ENCODE measurements at regions not wholly inside any gene's neighbourhood (a gene's known extent, or its start where the extent isn't known, plus 50 kb on each side); places are given as distances from the start of the nearest gene placed in this dataset.

DNA sequence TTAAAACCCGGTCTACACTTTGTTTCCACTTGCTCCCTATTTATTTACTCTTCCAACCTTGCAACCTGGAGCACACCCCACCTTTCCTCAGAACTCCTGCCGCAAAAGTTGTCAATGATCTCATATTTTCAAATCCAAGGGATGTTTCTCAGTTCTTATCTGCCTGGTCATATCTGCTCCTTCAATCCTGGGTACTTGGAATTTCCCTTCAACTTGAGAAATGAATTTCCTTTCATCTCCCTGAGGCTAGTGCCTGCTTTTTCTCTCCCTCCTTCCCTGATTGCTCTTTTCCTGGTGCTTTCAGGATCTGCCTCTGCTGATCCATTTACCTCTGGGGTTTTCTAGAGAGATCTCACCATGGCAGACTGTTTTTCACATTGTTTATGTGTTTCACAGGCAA, 154.8 kb upstream of the IRS2 start:
- TF ChIP-seq POLR2AphosphoS5 (IDR thresholded peaks at IDR 0.05) (no peak), POLR2A (IDR thresholded peaks at IDR 0.05) (no peak)
- TF ChIP-seq, protein P1, sequence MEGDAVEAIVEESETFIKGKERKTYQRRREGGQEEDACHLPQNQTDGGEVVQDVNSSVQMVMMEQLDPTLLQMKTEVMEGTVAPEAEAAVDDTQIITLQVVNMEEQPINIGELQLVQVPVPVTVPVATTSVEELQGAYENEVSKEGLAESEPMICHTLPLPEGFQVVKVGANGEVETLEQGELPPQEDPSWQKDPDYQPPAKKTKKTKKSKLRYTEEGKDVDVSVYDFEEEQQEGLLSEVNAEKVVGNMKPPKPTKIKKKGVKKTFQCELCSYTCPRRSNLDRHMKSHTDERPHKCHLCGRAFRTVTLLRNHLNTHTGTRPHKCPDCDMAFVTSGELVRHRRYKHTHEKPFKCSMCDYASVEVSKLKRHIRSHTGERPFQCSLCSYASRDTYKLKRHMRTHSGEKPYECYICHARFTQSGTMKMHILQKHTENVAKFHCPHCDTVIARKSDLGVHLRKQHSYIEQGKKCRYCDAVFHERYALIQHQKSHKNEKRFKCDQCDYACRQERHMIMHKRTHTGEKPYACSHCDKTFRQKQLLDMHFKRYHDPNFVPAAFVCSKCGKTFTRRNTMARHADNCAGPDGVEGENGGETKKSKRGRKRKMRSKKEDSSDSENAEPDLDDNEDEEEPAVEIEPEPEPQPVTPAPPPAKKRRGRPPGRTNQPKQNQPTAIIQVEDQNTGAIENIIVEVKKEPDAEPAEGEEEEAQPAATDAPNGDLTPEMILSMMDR (IDR thresholded peaks at IDR 0.05) = no peak
